Ovary (tissue), 3 donors: ENCODE measurements at regions not wholly inside any gene's neighbourhood (a gene's known extent, or its start where the extent isn't known, plus 50 kb on each side); places are given as distances from the start of the nearest gene placed in this dataset.

Experiments used
- EP300 ChIP-seq: sonication (generic); formaldehyde crosslinking; IDR thresholded peaks from one replicate; pipeline ENCODE4 v1.6.1; 2017; ENCODE audit warnings: antibody characterized with exemption
- POLR2A ChIP-seq: fragments of 450-650 bp; IDR thresholded peaks from one replicate; pipeline ENCODE4 v1.6.1; 2017; ENCODE audit warnings: antibody characterized with exemption, mild to moderate bottlenecking, moderate library complexity
- TF ChIP-seq, protein P1 (sequence below), 3 donors: fragments of 450-650 bp in 2 of 3; fragments of 200-600 bp in 1 of 3; IDR thresholded peaks; one replicate each; pipeline versions ENCODE4 v1.5.1 to v1.8.0; 2016 to 2022; ENCODE audit warnings: antibody characterized with exemption in 3 of 3, mild to moderate bottlenecking in 1 of 3
- donor health status: DM: no; HTN: no; CAD: no.

GRCh38 chr13:44210525-44210924 is 163.1 kb upstream of the SERP2 start:
- TF ChIP-seq EP300 (no peak), POLR2A (no peak)
- TF ChIP-seq, protein P1, sequence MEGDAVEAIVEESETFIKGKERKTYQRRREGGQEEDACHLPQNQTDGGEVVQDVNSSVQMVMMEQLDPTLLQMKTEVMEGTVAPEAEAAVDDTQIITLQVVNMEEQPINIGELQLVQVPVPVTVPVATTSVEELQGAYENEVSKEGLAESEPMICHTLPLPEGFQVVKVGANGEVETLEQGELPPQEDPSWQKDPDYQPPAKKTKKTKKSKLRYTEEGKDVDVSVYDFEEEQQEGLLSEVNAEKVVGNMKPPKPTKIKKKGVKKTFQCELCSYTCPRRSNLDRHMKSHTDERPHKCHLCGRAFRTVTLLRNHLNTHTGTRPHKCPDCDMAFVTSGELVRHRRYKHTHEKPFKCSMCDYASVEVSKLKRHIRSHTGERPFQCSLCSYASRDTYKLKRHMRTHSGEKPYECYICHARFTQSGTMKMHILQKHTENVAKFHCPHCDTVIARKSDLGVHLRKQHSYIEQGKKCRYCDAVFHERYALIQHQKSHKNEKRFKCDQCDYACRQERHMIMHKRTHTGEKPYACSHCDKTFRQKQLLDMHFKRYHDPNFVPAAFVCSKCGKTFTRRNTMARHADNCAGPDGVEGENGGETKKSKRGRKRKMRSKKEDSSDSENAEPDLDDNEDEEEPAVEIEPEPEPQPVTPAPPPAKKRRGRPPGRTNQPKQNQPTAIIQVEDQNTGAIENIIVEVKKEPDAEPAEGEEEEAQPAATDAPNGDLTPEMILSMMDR (IDR thresholded peaks at IDR 0.05), result no peak
